Kidney (tissue), 13 donors: ENCODE measurements at regions not wholly inside any gene's neighbourhood (a gene's known extent, or its start where the extent isn't known, plus 50 kb on each side); places are given as distances from the start of the nearest gene placed in this dataset.

ENCODE experiments used
- DNase-seq, 5 donors: peaks; one replicate each; pipeline ENCODE4 v3.0.0-alpha.2; 2013 to 2020
- FAIRE-seq: peaks from 2 replicates; lab custom pipeline; 2012; peaks lifted over from hg19 to GRCh38; lab: Jason Lieb, UNC
- H3K27ac ChIP-seq, 2 donors: one replicate each; pipeline ENCODE4 v1.7.0; 2013; ENCODE audit warnings: low read depth in 2 of 2, low read length in 2 of 2, inconsistent platforms in 1 of 2
- H3K27me3 ChIP-seq: one replicate; pipeline ENCODE4 v1.7.1; 2013; ENCODE audit warnings: low read length, inconsistent platforms; ENCODE audit not compliant: control insufficient read depth, insufficient read depth
- H3K36me3 ChIP-seq, 3 donors: one replicate each; pipeline versions ENCODE4 v1.7.0 to v1.7.1; 2013; ENCODE audit warnings: low read length in 3 of 3, control low read depth in 1 of 3, inconsistent platforms in 1 of 3; ENCODE audit not compliant: insufficient read depth in 3 of 3, control insufficient read depth in 2 of 3
- H3K4me1 ChIP-seq, 3 donors: one replicate each; pipeline versions ENCODE4 v1.7.0 to v1.7.1; 2013; ENCODE audit warnings: low read length in 3 of 3, inconsistent platforms in 1 of 3, low read depth in 1 of 3; ENCODE audit not compliant: control insufficient read depth in 2 of 3, insufficient read depth in 2 of 3
- H3K4me3 ChIP-seq, 3 donors: one replicate each; pipeline versions ENCODE4 v1.7.0 to v1.8.1; 2013; ENCODE audit warnings: low read length in 3 of 3, control low read depth in 1 of 3, inconsistent platforms in 1 of 3
- H3K9ac ChIP-seq, 3 donors: one replicate each; pipeline versions ENCODE4 v1.7.0 to v1.7.1; 2013; ENCODE audit warnings: low read length in 3 of 3, control low read depth in 1 of 3, inconsistent platforms in 1 of 3
- H3K9me3 ChIP-seq, 3 donors: one replicate each; pipeline versions ENCODE4 v1.7.0 to v1.7.1; 2013; ENCODE audit warnings: low read length in 3 of 3, control low read depth in 1 of 3, inconsistent platforms in 1 of 3; ENCODE audit not compliant: control insufficient read depth in 2 of 3, insufficient read depth in 1 of 3
- CTCF ChIP-seq: IDR thresholded peaks from 3 replicates; pipeline ENCODE4 v1.5.1; 2012; ENCODE audit warnings: mild to moderate bottlenecking, moderate library complexity, borderline replicate concordance; ENCODE audit not compliant: insufficient read depth; ENCODE audit errors: extremely low read depth
- intact Hi-C: fragments of 100-400 bp; cut with DNase I; formaldehyde crosslinking; loops from one replicate; pipeline ENCODE4 v1.11.1; 2022
- donor health status: control.
- donor health status: control.
- donor health status: control.
- donor health status: control.
- donor health status: control.
- donor health status: DM: yes; HTN: yes; CAD: no.
- donor health status: Normal renal cell carcinoma (clear cell type).

- no peak overlapping the region for H3K4me3 ChIP-seq
- H3K4me1 ChIP-seq: peaks cover 0 to 5% (median 2%) of the 10 kb centered on the region in 3 donors
- H3K9me3 ChIP-seq: no peaks in the 10 kb centered on the region
- intact Hi-C loops: no loop called here
- H3K27me3 ChIP-seq: no peaks in the 10 kb centered on the region
- no peak overlapping the region for H3K9ac ChIP-seq
- no peak for TF ChIP-seq CTCF
- FAIRE-seq (no peak), DNase-seq (no peak)
- no peaks in the 10 kb centered on the region for H3K36me3 ChIP-seq
- H3K27ac ChIP-seq: no peak overlapping the region
Observed at GRCh38 chr18:57969824-57970223, 74.2 kb upstream of the NEDD4L start.

- H3K36me3 ChIP-seq: no peaks in the 10 kb centered on the region
- H3K27ac ChIP-seq: no peak overlapping the region
- intact Hi-C loops: no loop called here
- no peak for FAIRE-seq
- H3K9me3 ChIP-seq: no peaks in the 10 kb centered on the region
- no peak for DNase-seq
- TF ChIP-seq CTCF: no peak
- H3K9ac ChIP-seq: no peak overlapping the region
- H3K27me3 ChIP-seq: no peaks in the 10 kb centered on the region
- no peak overlapping the region for H3K4me3 ChIP-seq
- H3K4me1 ChIP-seq: no peaks in the 10 kb centered on the region
Observed at GRCh38 chr18:57965246-57965645, 78.8 kb upstream of the NEDD4L start.

DNA sequence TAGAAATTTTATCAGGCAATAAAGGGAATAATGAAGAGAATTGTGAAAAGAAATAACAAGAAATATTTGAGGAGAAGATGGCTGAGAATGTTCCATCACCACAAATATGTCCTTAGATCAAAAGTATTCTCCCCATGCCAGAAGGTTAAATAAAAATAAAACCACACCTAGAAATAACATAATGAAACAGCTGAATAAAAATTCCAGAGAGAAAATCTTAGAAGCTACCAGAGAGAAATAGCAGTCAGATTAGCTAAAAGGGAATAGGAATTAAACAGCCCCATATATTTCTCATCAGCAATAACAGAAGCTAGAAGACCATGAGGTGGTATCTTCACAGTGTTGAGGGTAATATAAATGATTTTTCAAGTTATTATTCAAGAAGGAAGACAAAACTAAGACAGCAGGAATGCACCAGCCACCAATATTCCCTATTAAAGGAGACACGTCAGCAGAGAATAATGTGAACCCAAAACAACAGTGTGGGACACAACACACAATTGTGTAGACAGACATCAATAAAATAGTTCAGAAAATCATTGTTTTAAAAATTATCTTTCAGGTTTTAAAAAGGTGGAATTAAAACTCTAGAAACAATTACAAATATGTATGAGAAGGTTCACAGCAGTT lies 82.0 kb upstream of the NEDD4L start:
- no peak overlapping the region for H3K9ac ChIP-seq
- no peak for TF ChIP-seq CTCF
- H3K4me3 ChIP-seq: no peak overlapping the region
- no peaks in the 10 kb centered on the region for H3K27me3 ChIP-seq
- no peak for DNase-seq
- no peaks in the 10 kb centered on the region for H3K4me1 ChIP-seq
- no peak for FAIRE-seq
- H3K27ac ChIP-seq: no peak overlapping the region
- no peaks in the 10 kb centered on the region for H3K36me3 ChIP-seq
- intact Hi-C loops: no loop called here
- no peaks in the 10 kb centered on the region for H3K9me3 ChIP-seq

DNA sequence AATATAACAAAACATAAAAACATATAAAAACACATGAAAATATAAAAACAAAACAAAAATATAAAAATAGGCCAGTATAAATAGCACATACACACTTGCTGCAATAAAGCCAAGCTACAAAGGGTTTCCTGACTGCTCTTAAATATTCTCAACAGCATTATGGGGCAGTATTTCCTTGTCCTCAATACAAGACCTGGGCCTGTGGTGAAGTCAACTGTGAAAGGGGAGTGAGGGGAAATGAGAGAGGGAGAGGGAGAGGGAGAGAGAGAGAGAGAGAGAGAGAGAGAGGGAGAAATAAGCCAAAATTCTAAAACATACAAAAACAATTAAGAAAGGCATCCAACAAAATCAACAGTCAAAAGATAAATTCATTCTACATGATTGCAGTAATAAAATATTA lies 82.6 kb upstream of the NEDD4L start:
- TF ChIP-seq CTCF: no peak
- no peaks in the 10 kb centered on the region for H3K4me1 ChIP-seq
- no peak overlapping the region for H3K27ac ChIP-seq
- no peaks in the 10 kb centered on the region for H3K36me3 ChIP-seq
- H3K27me3 ChIP-seq: no peaks in the 10 kb centered on the region
- DNase-seq (no peak), FAIRE-seq (no peak)
- H3K9me3 ChIP-seq: no peaks in the 10 kb centered on the region
- intact Hi-C loops: no loop called here
- no peak overlapping the region for H3K4me3 ChIP-seq
- no peak overlapping the region for H3K9ac ChIP-seq
